OCI-LY1 (cell line): ENCODE measurements at regions not wholly inside any gene's neighbourhood (a gene's known extent, or its start where the extent isn't known, plus 50 kb on each side); places are given as distances from the start of the nearest gene placed in this dataset.
A peak's percentile ranks its signal among the peaks of the same experiment; 100 is the strongest.
"Not testable (repeated sequence)": the region's sequence is repeated elsewhere in the genome, so short reads cannot be mapped to it uniquely, and the experiment has no call there.

Source experiments
- H2AFZ ChIP-seq: fragments of 200-600 bp; sonication (generic), shearing (Covaris generic); 2 replicates; pipeline ENCODE4 v1.6.0; 2014; ENCODE audit warnings: antibody characterized with exemption, mild to moderate bottlenecking, low read length
- H3F3A ChIP-seq: fragments of 200-600 bp; sonication (generic), shearing (Covaris generic); 2 replicates; pipeline ENCODE4 v1.6.0; 2014; ENCODE audit warnings: mild to moderate bottlenecking, antibody characterized with exemption, low read length, moderate library complexity; ENCODE audit not compliant: insufficient read depth
- H3K27ac ChIP-seq: fragments of 200-600 bp; sonication (generic); 2 replicates; pipeline ENCODE4 v1.5.1; 2014; ENCODE audit warnings: low read length, mixed run types, mild to moderate bottlenecking, low read depth; ENCODE audit not compliant: poor library complexity, severe bottlenecking
- H3K27me3 ChIP-seq: fragments of 200-600 bp; sonication (generic); 2 replicates; pipeline ENCODE4 v1.6.0; 2014; ENCODE audit warnings: antibody characterized with exemption, mild to moderate bottlenecking, low read length, moderate library complexity; ENCODE audit not compliant: insufficient read depth
- H3K36me3 ChIP-seq: fragments of 200-600 bp; sonication (generic); 2 replicates; pipeline ENCODE4 v1.6.1; 2014; ENCODE audit warnings: mild to moderate bottlenecking, antibody characterized with exemption, low read length, moderate library complexity, mixed read lengths; ENCODE audit not compliant: insufficient read depth
- H3K4me1 ChIP-seq: fragments of 200-600 bp; sonication (generic); 2 replicates; pipeline ENCODE4 v1.5.1; 2014; ENCODE audit warnings: mild to moderate bottlenecking, low read length, moderate library complexity; ENCODE audit not compliant: insufficient read depth, severe bottlenecking
- H3K4me2 ChIP-seq: fragments of 200-600 bp; sonication (generic), shearing (Covaris generic); 2 replicates; pipeline ENCODE4 v1.6.1; 2014; ENCODE audit warnings: low read length
- H3K4me3 ChIP-seq: fragments of 200-600 bp; sonication (generic); 2 replicates; pipeline ENCODE4 v1.5.1; 2014; ENCODE audit warnings: low read length, low read depth, mild to moderate bottlenecking, mixed read lengths; ENCODE audit not compliant: poor library complexity, severe bottlenecking
- H3K79me2 ChIP-seq: fragments of 200-600 bp; shearing (Covaris generic); 2 replicates; pipeline ENCODE4 v1.6.1; 2016; ENCODE audit warnings: mixed run types, low read length, mixed read lengths; ENCODE audit not compliant: insufficient read depth
- H3K9ac ChIP-seq: fragments of 200-600 bp; sonication (generic), shearing (Covaris generic); 2 replicates; pipeline ENCODE4 v1.6.1; 2014; ENCODE audit warnings: mild to moderate bottlenecking, low read length, mixed read lengths
- H3K9me2 ChIP-seq: fragments of 200-600 bp; sonication (generic), shearing (Covaris generic); 2 replicates; pipeline ENCODE4 v1.6.1; 2014; ENCODE audit warnings: low read depth, mild to moderate bottlenecking, low read length, mixed read lengths
- H3K9me3 ChIP-seq: fragments of 200-600 bp; shearing (Covaris generic); 2 replicates; pipeline ENCODE4 v1.6.1; 2014; ENCODE audit warnings: low read length, mixed read lengths
- H4K20me1 ChIP-seq: fragments of 200-600 bp; sonication (generic), shearing (Covaris generic); 2 replicates; pipeline ENCODE4 v1.6.0; 2016; ENCODE audit warnings: mild to moderate bottlenecking, low read length; ENCODE audit not compliant: insufficient read depth
- CTCF ChIP-seq: fragments of 200-600 bp; sonication (generic), shearing (Covaris generic); IDR thresholded peaks from 2 replicates; pipeline ENCODE4 v1.5.1; 2017; ENCODE audit warnings: mild to moderate bottlenecking, antibody characterized with exemption, low read length, moderate library complexity, mixed read lengths

GRCh38 chr18:14395533-14395932, 147.9 kb downstream of the POTEC start:
- H4K20me1 ChIP-seq, H3K9ac ChIP-seq, H3K4me2 ChIP-seq, H3K4me1 ChIP-seq, H3K9me2 ChIP-seq, H3K9me3 ChIP-seq, H3F3A ChIP-seq, H3K79me2 ChIP-seq, H3K4me3 ChIP-seq, H3K36me3 ChIP-seq, H3K27ac ChIP-seq, H3K27me3 ChIP-seq, H2AFZ ChIP-seq: not testable (repeated sequence)
- TF ChIP-seq CTCF: peak; percentile 42; the same call in 1 of the 2 replicates

GRCh38 chr18:14393563-14394103, 149.8 kb downstream of the POTEC start:
- not testable (repeated sequence) for H3K79me2 ChIP-seq, H2AFZ ChIP-seq, H3K27me3 ChIP-seq, H3K9me2 ChIP-seq, H3K36me3 ChIP-seq, H3K4me1 ChIP-seq, H3K4me3 ChIP-seq, H4K20me1 ChIP-seq, H3K9ac ChIP-seq, H3K9me3 ChIP-seq, H3F3A ChIP-seq, H3K27ac ChIP-seq, H3K4me2 ChIP-seq

- H3K27me3 ChIP-seq, H4K20me1 ChIP-seq, H3K4me1 ChIP-seq, H2AFZ ChIP-seq, H3K9me3 ChIP-seq, H3K4me2 ChIP-seq, H3F3A ChIP-seq, H3K27ac ChIP-seq, H3K9ac ChIP-seq, H3K79me2 ChIP-seq, H3K36me3 ChIP-seq, H3K4me3 ChIP-seq, H3K9me2 ChIP-seq: not testable (repeated sequence)
These were observed 150.8 kb downstream of the POTEC start for GRCh38 chr18:14392604-14393003.

GRCh38 chr18:14384961-14385360, 158.4 kb downstream of the POTEC start:
- H4K20me1 ChIP-seq, H3K9me2 ChIP-seq, H3K27me3 ChIP-seq, H3K4me2 ChIP-seq, H3F3A ChIP-seq, H3K4me1 ChIP-seq, H2AFZ ChIP-seq, H3K4me3 ChIP-seq, H3K9ac ChIP-seq, H3K27ac ChIP-seq, H3K79me2 ChIP-seq, H3K36me3 ChIP-seq, H3K9me3 ChIP-seq: not testable (repeated sequence)

- H3K9ac ChIP-seq, H4K20me1 ChIP-seq, H3K9me2 ChIP-seq, H3K27me3 ChIP-seq, H3K4me3 ChIP-seq, H3K9me3 ChIP-seq, H3F3A ChIP-seq, H3K36me3 ChIP-seq, H3K4me2 ChIP-seq, H3K27ac ChIP-seq, H2AFZ ChIP-seq, H3K79me2 ChIP-seq, H3K4me1 ChIP-seq: not testable (repeated sequence)
These were observed 160.7 kb downstream of the POTEC start for GRCh38 chr18:14382666-14383065.

GRCh38 chr18:14379489-14379888, 163.9 kb downstream of the POTEC start:
- not testable (repeated sequence) for H3F3A ChIP-seq, H3K36me3 ChIP-seq, H3K4me1 ChIP-seq, H3K27me3 ChIP-seq, H3K79me2 ChIP-seq, H3K4me2 ChIP-seq, H3K9me2 ChIP-seq, H3K9me3 ChIP-seq, H3K4me3 ChIP-seq, H3K9ac ChIP-seq, H2AFZ ChIP-seq, H3K27ac ChIP-seq, H4K20me1 ChIP-seq

GRCh38 chr18:14378376-14378775, 165.0 kb downstream of the POTEC start:
- H4K20me1 ChIP-seq, H3K9me3 ChIP-seq, H3K27ac ChIP-seq, H3K4me2 ChIP-seq, H2AFZ ChIP-seq, H3K36me3 ChIP-seq, H3K27me3 ChIP-seq, H3F3A ChIP-seq, H3K9me2 ChIP-seq, H3K4me1 ChIP-seq, H3K4me3 ChIP-seq, H3K9ac ChIP-seq, H3K79me2 ChIP-seq: not testable (repeated sequence)
